ENCODE measurements at regions not wholly inside any gene's neighbourhood (a gene's known extent, or its start where the extent isn't known, plus 50 kb on each side); places are given as distances from the start of the nearest gene placed in this dataset.

GRCh38 chr9:108727580-108728111, 128.1 kb downstream of the ACTL7B start:
- in situ Hi-C loops (cut with HindIII; ENCODE audit: low sequenced_read_pairs): no loop called here
- no peak for DNase-seq (ENCODE audit: low read depth)
- no peak overlapping the region for H3K4me3 ChIP-seq (ENCODE audit: low read depth, low read length)
- no peak for TF ChIP-seq CTCF (IDR thresholded peaks at IDR 0.05; ENCODE audit: low read depth, low read length, missing control alignments)

DNA sequence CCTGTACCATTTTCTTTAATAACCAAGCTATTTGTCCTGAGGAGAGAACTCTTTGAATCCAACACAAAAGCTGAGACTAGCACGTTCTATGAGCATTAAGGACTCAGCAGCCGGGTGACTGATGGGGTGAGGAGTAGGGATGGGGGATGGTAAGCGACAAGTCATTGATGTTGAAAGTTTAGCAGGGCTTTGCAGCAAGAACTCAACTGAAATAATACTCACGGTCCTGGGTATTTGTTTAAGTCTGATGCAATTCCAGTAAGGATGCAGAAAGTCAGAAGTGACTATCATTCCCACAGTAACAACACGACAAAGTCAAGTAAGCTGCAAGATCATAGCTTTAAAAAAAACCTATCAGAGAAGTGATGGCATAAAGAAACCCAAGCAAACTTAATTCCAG, 131.1 kb downstream of the ACTL7B start:
- H3K4me3 ChIP-seq (ENCODE audit: low read depth, low read length): no peak overlapping the region
- in situ Hi-C loops (cut with HindIII; ENCODE audit: low sequenced_read_pairs): no loop called here
- no peak for TF ChIP-seq CTCF (IDR thresholded peaks at IDR 0.05; ENCODE audit: low read depth, low read length, missing control alignments)
- no peak for DNase-seq (ENCODE audit: low read depth)

GRCh38 chr9:108724122-108724521, 131.7 kb downstream of the ACTL7B start:
- H3K4me3 ChIP-seq (ENCODE audit: low read depth, low read length): no peak overlapping the region
- DNase-seq (ENCODE audit: low read depth): no peak
- in situ Hi-C loops (cut with HindIII; ENCODE audit: low sequenced_read_pairs): no loop called here
- no peak for TF ChIP-seq CTCF (IDR thresholded peaks at IDR 0.05; ENCODE audit: low read depth, low read length, missing control alignments)

GRCh38 chr9:108722396-108722795, 133.4 kb downstream of the ACTL7B start:
- no peak for TF ChIP-seq CTCF (IDR thresholded peaks at IDR 0.05; ENCODE audit: low read depth, low read length, missing control alignments)
- H3K4me3 ChIP-seq (ENCODE audit: low read depth, low read length): no peak overlapping the region
- DNase-seq (ENCODE audit: low read depth): no peak
- in situ Hi-C loops (cut with HindIII; ENCODE audit: low sequenced_read_pairs): no loop called here

DNA sequence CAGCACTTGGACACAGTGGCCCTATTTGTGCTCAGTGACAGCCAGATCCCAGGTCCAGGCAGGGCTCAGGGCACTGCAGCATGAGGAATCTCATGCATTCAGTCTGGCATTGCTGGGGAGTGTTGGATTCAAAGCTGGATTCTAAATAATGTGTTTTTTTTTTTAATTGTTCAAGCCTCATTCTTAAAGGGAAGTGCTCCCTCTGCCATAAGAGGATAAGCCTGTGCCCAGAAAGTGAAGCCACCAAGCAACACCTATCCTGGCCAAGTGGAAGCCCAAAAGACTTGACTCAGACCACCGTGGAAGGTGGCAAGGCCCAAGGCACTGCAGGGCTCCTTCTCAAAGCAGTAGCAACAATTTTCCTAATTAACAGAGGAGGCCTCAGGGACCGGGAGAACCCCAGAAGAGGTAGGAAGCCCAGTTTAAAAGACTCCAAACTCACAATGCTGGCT, 135.6 kb downstream of the ACTL7B start:
- in situ Hi-C loops (cut with HindIII; ENCODE audit: low sequenced_read_pairs): no loop called here

GRCh38 chr9:108710424-108710823, 145.4 kb downstream of the ACTL7B start:
- no peak for TF ChIP-seq CTCF (IDR thresholded peaks at IDR 0.05; ENCODE audit: low read depth, low read length, missing control alignments)
- in situ Hi-C loops (cut with HindIII; ENCODE audit: low sequenced_read_pairs): no loop called here
- no peak overlapping the region for H3K4me3 ChIP-seq (ENCODE audit: low read depth, low read length)
- DNase-seq (ENCODE audit: low read depth): no peak

More for the DNA sequence above, 135.6 kb downstream of the ACTL7B start:
- DNase-seq (ENCODE audit: low read depth): no peak
- no peak for TF ChIP-seq CTCF (IDR thresholded peaks at IDR 0.05; ENCODE audit: low read depth, low read length, missing control alignments)
- H3K4me3 ChIP-seq (ENCODE audit: low read depth, low read length): no peak overlapping the region

Measured in astrocyte of the cerebellum (primary cell).